MM.1S (cell line): ENCODE measurements at regions not wholly inside any gene's neighbourhood (a gene's known extent, or its start where the extent isn't known, plus 50 kb on each side); places are given as distances from the start of the nearest gene placed in this dataset.

ENCODE experiments used
- DNase-seq: peaks from one replicate; pipeline ENCODE4 v3.0.0-alpha.2; 2015
- H2AFZ ChIP-seq: fragments of 300-600 bp; sonication (generic); 2 replicates; pipeline ENCODE4 v1.6.0; 2016; ENCODE audit warnings: antibody characterized with exemption, low read length
- H3F3A ChIP-seq: fragments of 300-600 bp; sonication (generic); 2 replicates; pipeline ENCODE4 v1.6.1; 2016; ENCODE audit warnings: mild to moderate bottlenecking, antibody characterized with exemption, low read length, moderate library complexity, mixed read lengths; ENCODE audit not compliant: insufficient read depth
- H3K27ac ChIP-seq: fragments of 300-600 bp; sonication (generic); 2 replicates; pipeline ENCODE4 v1.5.1; 2016; ENCODE audit warnings: mild to moderate bottlenecking, low read length
- H3K27me3 ChIP-seq: fragments of 300-600 bp; sonication (generic); replicated peaks from 2 replicates; pipeline ENCODE4 v1.6.0; 2016; ENCODE audit warnings: low read length; ENCODE audit not compliant: insufficient read depth
- H3K36me3 ChIP-seq: fragments of 300-600 bp; sonication (generic); replicated peaks from 2 replicates; pipeline ENCODE4 v1.6.1; 2016; ENCODE audit warnings: mild to moderate bottlenecking, low read length, mixed read lengths; ENCODE audit not compliant: insufficient read depth
- H3K4me1 ChIP-seq: fragments of 300-600 bp; sonication (generic); 2 replicates; pipeline ENCODE4 v1.6.1; 2016; ENCODE audit warnings: low read length, mixed read lengths
- H3K4me2 ChIP-seq: fragments of 300-600 bp; sonication (generic); 2 replicates; pipeline ENCODE4 v1.6.0; 2016; ENCODE audit warnings: low read depth, low read length
- H3K4me3 ChIP-seq: fragments of 300-600 bp; sonication (generic); 2 replicates; pipeline ENCODE4 v1.5.1; 2016; ENCODE audit warnings: low read length, mixed read lengths
- H3K79me2 ChIP-seq: fragments of 300-600 bp; sonication (generic); 2 replicates; pipeline ENCODE4 v1.6.1; 2016; ENCODE audit warnings: mixed run types, low read length, mixed read lengths
- H3K9ac ChIP-seq: fragments of 300-600 bp; sonication (generic); 2 replicates; pipeline ENCODE4 v1.6.1; 2016; ENCODE audit warnings: low read length, mixed read lengths
- H3K9me2 ChIP-seq: fragments of 300-600 bp; sonication (generic); replicated peaks from 2 replicates; pipeline ENCODE4 v1.6.1; 2016; ENCODE audit warnings: mild to moderate bottlenecking, low read length, mixed read lengths; ENCODE audit not compliant: insufficient read depth
- H3K9me3 ChIP-seq: fragments of 300-600 bp; sonication (generic); replicated peaks from 2 replicates; pipeline ENCODE4 v1.6.1; 2016; ENCODE audit warnings: mild to moderate bottlenecking, low read length, mixed read lengths; ENCODE audit not compliant: insufficient read depth
- H4K20me1 ChIP-seq: fragments of 300-600 bp; sonication (generic); 2 replicates; pipeline ENCODE4 v1.6.1; 2016; ENCODE audit warnings: mild to moderate bottlenecking, low read length, moderate library complexity, mixed read lengths; ENCODE audit not compliant: insufficient read depth
- CTCF ChIP-seq: fragments of 300-600 bp; sonication (generic); IDR thresholded peaks from 2 replicates; pipeline ENCODE4 v1.5.1; 2016; ENCODE audit warnings: antibody characterized with exemption, low read length, mixed read lengths
- EZH2 ChIP-seq: fragments of 300-600 bp; sonication (generic); optimal IDR thresholded peaks from 2 replicates; pipeline ENCODE3; 2017; ENCODE audit warnings: low read depth, mild to moderate bottlenecking, antibody characterized with exemption, low read length, mixed read lengths
- EZH2phosphoT487 ChIP-seq: fragments of 300-600 bp; sonication (generic); IDR thresholded peaks from 2 replicates; pipeline ENCODE4 v1.6.1; 2018; ENCODE audit warnings: antibody characterized with exemption, low read length

- H3K36me3 ChIP-seq: no peaks in the 10 kb centered on the region
- no peak overlapping the region for H3K27ac ChIP-seq
- H3K9me2 ChIP-seq: no peaks in the 10 kb centered on the region
- TF ChIP-seq EZH2phosphoT487 (no peak), CTCF (no peak), EZH2 (no peak)
- H3K9ac ChIP-seq: no peak overlapping the region
- no peaks in the 10 kb centered on the region for H3F3A ChIP-seq
- H3K4me1 ChIP-seq: no peaks in the 10 kb centered on the region
- H3K4me3 ChIP-seq: no peak overlapping the region
- H3K79me2 ChIP-seq: no peaks in the 10 kb centered on the region
- no peaks in the 10 kb centered on the region for H3K9me3 ChIP-seq
- DNase-seq: no peak
- no peaks in the 10 kb centered on the region for H3K27me3 ChIP-seq
- H3K4me2 ChIP-seq: no peak overlapping the region
- no peaks in the 10 kb centered on the region for H4K20me1 ChIP-seq
- H2AFZ ChIP-seq: no peak overlapping the region
Measured at GRCh38 chr3:187832202-187832601, 86.9 kb upstream of the BCL6 start.

- Histone ChIP-seq H3K9ac (no peak overlapping the region), H2AFZ (no peak overlapping the region), H3K79me2 (no peaks in the 10 kb centered on the region), H3F3A (no peaks in the 10 kb centered on the region), H3K9me3 (no peaks in the 10 kb centered on the region), H3K4me1 (no peaks in the 10 kb centered on the region), H3K9me2 (no peaks in the 10 kb centered on the region), H3K36me3 (no peaks in the 10 kb centered on the region), H4K20me1 (no peaks in the 10 kb centered on the region), H3K27me3 (no peaks in the 10 kb centered on the region), H3K27ac (no peak overlapping the region), H3K4me2 (no peak overlapping the region), H3K4me3 (no peak overlapping the region)
- TF ChIP-seq CTCF (no peak), EZH2 (no peak)
- no peak for DNase-seq
Measured at GRCh38 chr3:187833375-187833774, 88.1 kb upstream of the BCL6 start.

GRCh38 chr3:187833799-187834578 lies 88.7 kb upstream of the BCL6 start:
- Histone ChIP-seq H3K27me3 (no peaks in the 10 kb centered on the region), H3K9ac (no peak overlapping the region), H3K4me2 (no peak overlapping the region), H3K4me1 (no peaks in the 10 kb centered on the region), H3K9me2 (no peaks in the 10 kb centered on the region), H3K36me3 (no peaks in the 10 kb centered on the region), H4K20me1 (no peaks in the 10 kb centered on the region), H3K27ac (no peak overlapping the region), H3K9me3 (no peaks in the 10 kb centered on the region), H2AFZ (no peak overlapping the region), H3K4me3 (no peak overlapping the region), H3F3A (no peaks in the 10 kb centered on the region), H3K79me2 (no peaks in the 10 kb centered on the region)
- no peak for DNase-seq
- TF ChIP-seq CTCF (no peak), EZH2phosphoT487 (no peak), EZH2 (no peak)
